Keratinocyte (primary cell): ENCODE measurements at regions not wholly inside any gene's neighbourhood (a gene's known extent, or its start where the extent isn't known, plus 50 kb on each side); places are given as distances from the start of the nearest gene placed in this dataset.

Experiments
- DNase-seq: peaks from one replicate; pipeline ENCODE4 v3.0.0-alpha.2; 2011; ENCODE audit warnings: low read depth, missing footprints, low spot score
- FAIRE-seq: peaks from 2 replicates; lab custom pipeline; 2011; peaks lifted over from hg19 to GRCh38; lab: Jason Lieb, UNC
- H2AFZ ChIP-seq: 2 replicates; pipeline ENCODE4 v1.6.0; 2012; ENCODE audit warnings: low read length, control low read depth, inconsistent platforms; ENCODE audit not compliant: control insufficient read depth
- H3K27ac ChIP-seq: 2 replicates; pipeline ENCODE4 v1.5.1; 2011; ENCODE audit warnings: low read length; ENCODE audit not compliant: control insufficient read depth, insufficient read depth
- H3K27me3 ChIP-seq: 3 replicates; pipeline ENCODE4 v1.6.0; 2011; ENCODE audit warnings: low read length; ENCODE audit not compliant: control insufficient read depth, insufficient read depth; ENCODE audit errors: extremely low read depth
- H3K36me3 ChIP-seq, 2 experiments: 2 replicates in 1 of 2; 3 replicates in 1 of 2; pipeline ENCODE4 v1.5.1; 2011; ENCODE audit warnings: low read length in 2 of 2, mild to moderate bottlenecking in 1 of 2; ENCODE audit not compliant: control insufficient read depth in 2 of 2, insufficient read depth in 2 of 2; ENCODE audit errors: extremely low read depth in 1 of 2
- H3K4me1 ChIP-seq: 3 replicates; pipeline ENCODE4 v1.5.1; 2011; ENCODE audit warnings: low read length; ENCODE audit not compliant: control insufficient read depth, insufficient read depth; ENCODE audit errors: extremely low read depth
- H3K4me2 ChIP-seq: 3 replicates; pipeline ENCODE4 v1.6.0; 2011; ENCODE audit warnings: low read depth, low read length; ENCODE audit not compliant: control insufficient read depth, insufficient read depth; ENCODE audit errors: extremely low read depth
- H3K4me3 ChIP-seq, 3 experiments: fragments of 200-600 bp in 1 of 3; sonication (generic) in 1 of 3; 2 replicates in 2 of 3; 3 replicates in 1 of 3; pipeline ENCODE4 v1.5.1; 2011 to 2016; ENCODE audit warnings: low read length in 3 of 3, mild to moderate bottlenecking in 3 of 3, control low read depth in 2 of 3, inconsistent platforms in 1 of 3, low read depth in 1 of 3, mixed read lengths in 1 of 3, mixed run types in 1 of 3, moderate library complexity in 1 of 3; ENCODE audit not compliant: control insufficient read depth in 2 of 3, insufficient read depth in 2 of 3; ENCODE audit errors: extremely low read depth in 1 of 3
- H3K79me2 ChIP-seq: 2 replicates; pipeline ENCODE4 v1.6.0; 2012; ENCODE audit warnings: low read length; ENCODE audit not compliant: control insufficient read depth, insufficient read depth
- H3K9ac ChIP-seq: 3 replicates; pipeline ENCODE4 v1.6.0; 2011; ENCODE audit warnings: low read length; ENCODE audit not compliant: control insufficient read depth, insufficient read depth; ENCODE audit errors: extremely low read depth
- H3K9me1 ChIP-seq: 3 replicates; pipeline ENCODE4 v1.6.0; 2011; ENCODE audit warnings: low read length; ENCODE audit not compliant: control insufficient read depth, insufficient read depth; ENCODE audit errors: extremely low read depth
- H3K9me3 ChIP-seq: 2 replicates; pipeline ENCODE4 v1.5.1; 2012; ENCODE audit warnings: low read depth, low read length; ENCODE audit not compliant: control insufficient read depth
- H4K20me1 ChIP-seq: 3 replicates; pipeline ENCODE4 v1.6.0; 2011; ENCODE audit warnings: low read length; ENCODE audit not compliant: control insufficient read depth, insufficient read depth; ENCODE audit errors: extremely low read depth
- CTCF ChIP-seq, 3 experiments: IDR thresholded peaks in 1 of 3; conservative IDR thresholded peaks in 1 of 3; optimal IDR thresholded peaks in 1 of 3; 2 replicates in 2 of 3; 3 replicates in 1 of 3; pipeline versions ENCODE3 to v1.5.1; 2011; ENCODE audit warnings: low read length in 3 of 3, mild to moderate bottlenecking in 3 of 3, moderate library complexity in 2 of 3, control low read depth in 1 of 3, inconsistent platforms in 1 of 3; ENCODE audit not compliant: insufficient read depth in 2 of 3; ENCODE audit errors: extremely low read depth in 1 of 3
- EZH2 ChIP-seq: IDR thresholded peaks from one replicate; pipeline ENCODE4 v1.6.1; 2012; ENCODE audit warnings: inconsistent platforms, mild to moderate bottlenecking, low read length, moderate library complexity
- dilution Hi-C: fragments of 300-500 bp; cut with MboI; formaldehyde crosslinking; loops from one replicate; pipeline ENCODE4 v1.7.0; 2020; ENCODE audit warnings: low sequenced_read_pairs; ENCODE audit not compliant: extremely low pct_ligation_motif_present

DNA sequence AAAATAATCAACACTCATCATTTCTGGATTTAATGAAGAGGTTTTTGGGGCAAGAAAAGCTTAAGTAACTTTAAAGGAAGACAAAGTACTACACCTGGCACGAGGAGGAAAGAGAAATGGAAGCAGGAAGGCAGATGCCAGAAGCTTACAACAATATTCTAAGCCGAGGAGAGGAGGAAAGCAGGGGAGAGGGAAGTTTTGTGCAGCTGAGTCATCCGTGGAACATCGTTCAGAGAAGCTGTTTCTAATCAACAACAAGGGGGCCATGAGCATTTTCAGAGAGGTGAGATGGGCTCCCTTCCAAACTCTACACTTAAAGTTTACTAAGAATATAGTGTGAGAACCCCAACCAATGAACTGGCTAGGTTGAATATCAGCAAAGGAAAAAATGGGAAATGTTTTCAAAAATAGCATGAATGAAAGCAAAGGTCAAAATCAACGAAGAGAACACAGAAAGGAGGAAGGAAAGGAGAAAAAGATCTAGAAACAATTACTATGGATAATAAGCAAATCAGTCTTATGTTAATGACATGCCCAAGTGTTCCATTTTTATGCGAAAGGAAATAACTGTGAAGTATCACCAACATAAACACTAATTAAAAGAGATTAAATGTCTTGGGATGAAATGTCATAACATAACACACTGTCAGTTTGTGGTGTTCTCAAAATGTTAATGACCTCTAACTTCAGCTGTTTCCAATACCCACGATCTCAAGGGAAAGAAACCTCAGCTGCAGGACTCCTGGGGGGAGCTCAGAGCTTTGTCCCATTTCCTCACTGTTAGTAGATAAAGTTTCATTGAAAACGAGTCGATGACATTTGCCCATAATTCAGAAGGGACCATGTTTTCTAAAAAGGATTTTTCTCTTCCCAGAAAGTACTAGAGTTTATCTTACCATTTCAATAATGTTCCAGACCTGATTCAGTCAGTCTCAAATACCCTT lies 203.4 kb upstream of the STXBP5 start:
- Histone ChIP-seq H3K9ac (no peak overlapping the region), H3K4me1 (no peaks in the 10 kb centered on the region), H3K27me3 (no peaks in the 10 kb centered on the region), H3K36me3 (no peaks in the 10 kb centered on the region), H3K9me3 (no peaks in the 10 kb centered on the region), H3K27ac (no peak overlapping the region), H3K79me2 (no peaks in the 10 kb centered on the region), H2AFZ (no peak overlapping the region), H3K4me2 (no peak overlapping the region), H3K4me3 (no peak overlapping the region), H4K20me1 (no peaks in the 10 kb centered on the region), H3K9me1 (no peaks in the 10 kb centered on the region)
- no peak for FAIRE-seq
- dilution Hi-C loops = no loop called here
- no peak for DNase-seq
- TF ChIP-seq CTCF (optimal IDR thresholded peaks at IDR 0.05 in 1 of 3, IDR thresholded peaks at IDR 0.05 in 1 of 3, conservative IDR thresholded peaks at IDR 0.05 in 1 of 3; ENCODE audit: extremely low read depth in 1 of 3, insufficient read depth in 2 of 3, low read length in 3 of 3) (no peak), EZH2 (no peak)

DNA sequence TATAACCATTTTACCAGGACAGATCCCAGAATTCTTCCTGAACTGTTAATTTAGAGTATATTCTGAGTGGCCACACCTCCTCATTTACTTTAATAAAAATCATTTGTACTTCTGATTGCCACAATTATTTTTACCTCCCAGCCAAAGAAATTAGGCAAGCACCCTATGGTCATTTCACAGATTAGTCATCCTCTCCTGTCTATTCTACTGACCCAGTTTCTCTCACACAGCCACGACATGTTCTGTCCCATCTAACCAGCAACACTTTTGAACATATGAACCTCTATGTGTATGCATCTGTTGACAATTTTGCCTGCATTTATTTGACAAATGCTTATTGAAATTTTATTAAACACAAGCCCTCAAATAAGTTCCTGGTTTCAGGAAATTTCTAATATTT lies 202.6 kb upstream of the STXBP5 start:
- no peak for DNase-seq
- H2AFZ ChIP-seq = no peak overlapping the region
- H3K4me3 ChIP-seq = no peak overlapping the region
- no peak overlapping the region for H3K4me2 ChIP-seq
- H3K9ac ChIP-seq = no peak overlapping the region
- no peak overlapping the region for H3K27ac ChIP-seq
- no peaks in the 10 kb centered on the region for H3K79me2 ChIP-seq
- dilution Hi-C loops = no loop called here
- no peak for TF ChIP-seq EZH2
- no peak for TF ChIP-seq CTCF (optimal IDR thresholded peaks at IDR 0.05 in 1 of 3, IDR thresholded peaks at IDR 0.05 in 1 of 3, conservative IDR thresholded peaks at IDR 0.05 in 1 of 3; ENCODE audit: extremely low read depth in 1 of 3, insufficient read depth in 2 of 3, low read length in 3 of 3)
- no peaks in the 10 kb centered on the region for H3K9me3 ChIP-seq
- no peaks in the 10 kb centered on the region for H3K9me1 ChIP-seq
- no peaks in the 10 kb centered on the region for H3K27me3 ChIP-seq
- H3K4me1 ChIP-seq = no peaks in the 10 kb centered on the region
- FAIRE-seq = no peak
- no peaks in the 10 kb centered on the region for H4K20me1 ChIP-seq
- no peaks in the 10 kb centered on the region for H3K36me3 ChIP-seq
